ENCODE measurements at regions not wholly inside any gene's neighbourhood (a gene's known extent, or its start where the extent isn't known, plus 50 kb on each side); places are given as distances from the start of the nearest gene placed in this dataset.

- ChIA-PET CTCF (no interaction called here), POLR2A (no interaction called here)
- no peaks in the 10 kb centered on the region for H3K4me1 ChIP-seq (ENCODE audit: control insufficient read depth, insufficient read depth, low read length)
- TF ChIP-seq ZNF404 (tag by site-specific recombination; IDR thresholded peaks at IDR 0.05) (no peak), ZFP3 (tag by site-specific recombination; IDR thresholded peaks at IDR 0.05; ENCODE audit: low read depth) (no peak), WT1 (tag by site-specific recombination; IDR thresholded peaks at IDR 0.05) (no peak), ZNF157 (tag by site-specific recombination; IDR thresholded peaks at IDR 0.05) (no peak), ZNF571 (tag by site-specific recombination; IDR thresholded peaks at IDR 0.05) (no peak), ZNF623 (tag by site-specific recombination; IDR thresholded peaks at IDR 0.05) (no peak), ZNF596 (tag by site-specific recombination; IDR thresholded peaks at IDR 0.05) (no peak), PRDM1 (tag by site-specific recombination; IDR thresholded peaks at IDR 0.05) (no peak), GLI2 (tag by site-specific recombination; IDR thresholded peaks at IDR 0.05; ENCODE audit: borderline replicate concordance, low read depth) (no peak), GLI4 (tag by site-specific recombination; IDR thresholded peaks at IDR 0.05) (no peak)
- H3K4me3 ChIP-seq (ENCODE audit: low read depth, low read length) = no peak overlapping the region
- no peaks in the 10 kb centered on the region for H3K36me3 ChIP-seq (ENCODE audit: control insufficient read depth in 2 of 2, insufficient read depth in 1 of 2, low read length in 2 of 2)
- no peak overlapping the region for H3K27ac ChIP-seq (ENCODE audit: extremely low read depth, low read depth, low read length)
- no peaks in the 10 kb centered on the region for H3K9me3 ChIP-seq (ENCODE audit: control insufficient read depth, insufficient read depth, low read depth, low read length)
Observed at GRCh38 chr2:83859553-83859952, 599.5 kb downstream of the SUCLG1 start.

GRCh38 chr2:83851066-83851465, 608.0 kb downstream of the SUCLG1 start:
- ChIA-PET CTCF (no interaction called here), POLR2A (no interaction called here)
- H3K27ac ChIP-seq (ENCODE audit: extremely low read depth, low read depth, low read length) = no peak overlapping the region
- H3K36me3 ChIP-seq (ENCODE audit: control insufficient read depth in 2 of 2, insufficient read depth in 1 of 2, low read length in 2 of 2) = no peaks in the 10 kb centered on the region
- no peak overlapping the region for H3K4me3 ChIP-seq (ENCODE audit: low read depth, low read length)
- H3K4me1 ChIP-seq (ENCODE audit: control insufficient read depth, insufficient read depth, low read length) = no peaks in the 10 kb centered on the region
- no peaks in the 10 kb centered on the region for H3K9me3 ChIP-seq (ENCODE audit: control insufficient read depth, insufficient read depth, low read depth, low read length)
- TF ChIP-seq ZNF791 (tag by site-specific recombination; IDR thresholded peaks at IDR 0.05) = no peak

- Histone ChIP-seq H3K4me3 (ENCODE audit: low read depth, low read length) (no peak overlapping the region), H3K4me1 (ENCODE audit: control insufficient read depth, insufficient read depth, low read length) (no peaks in the 10 kb centered on the region), H3K36me3 (ENCODE audit: control insufficient read depth in 2 of 2, insufficient read depth in 1 of 2, low read length in 2 of 2) (no peaks in the 10 kb centered on the region), H3K27ac (ENCODE audit: extremely low read depth, low read depth, low read length) (no peak overlapping the region), H3K9me3 (ENCODE audit: control insufficient read depth, insufficient read depth, low read depth, low read length) (no peaks in the 10 kb centered on the region)
- ChIA-PET CTCF (interaction anchor here (0.9 kb wide), 1 partner anchor 10 kb away, joined by 3 read pairs; no protein-coding TSS in a partner anchor), POLR2A (no interaction called here)
- no peak for TF ChIP-seq KLF17 (tag by site-specific recombination; IDR thresholded peaks at IDR 0.05)
- TF ChIP-seq ZFP37 (tag by site-specific recombination; IDR thresholded peaks at IDR 0.05) = no peak
- TF ChIP-seq ZNF48 (tag by site-specific recombination; IDR thresholded peaks at IDR 0.05) = no peak
- TF ChIP-seq ZNF138 (tag by site-specific recombination; IDR thresholded peaks at IDR 0.05; ENCODE audit: borderline replicate concordance) = no peak
- no peak for TF ChIP-seq ZSCAN30 (tag by site-specific recombination; IDR thresholded peaks at IDR 0.05)
- TF ChIP-seq KLF9 (tag by site-specific recombination; IDR thresholded peaks at IDR 0.05; ENCODE audit: low read depth) = no peak
- no peak for TF ChIP-seq CTCF (tag by site-specific recombination; IDR thresholded peaks at IDR 0.05)
Observed at GRCh38 chr2:83850071-83850725, 608.9 kb downstream of the SUCLG1 start.

All from HEK293 (cell line).